ENCODE measurements at regions not wholly inside any gene's neighbourhood (a gene's known extent, or its start where the extent isn't known, plus 50 kb on each side); places are given as distances from the start of the nearest gene placed in this dataset.

- TF ChIP-seq SMC3 (conservative IDR thresholded peaks at IDR 0.05; ENCODE audit: poor library complexity) (no peak), TAF1 (IDR thresholded peaks at IDR 0.05; ENCODE audit: low read depth) (no peak), EZH2 (IDR thresholded peaks at IDR 0.05; ENCODE audit: borderline replicate concordance, insufficient read depth, low read length, poor library complexity, severe bottlenecking) (no peak), REST (IDR thresholded peaks at IDR 0.05; ENCODE audit: borderline replicate concordance) (no peak), POLR2AphosphoS5 (IDR thresholded peaks at IDR 0.05) (no peak), CTCF (IDR thresholded peaks at IDR 0.05; ENCODE audit: poor library complexity, severe bottlenecking) (no peak), RAD21 (conservative IDR thresholded peaks at IDR 0.05) (no peak), MXI1 (conservative IDR thresholded peaks at IDR 0.05; ENCODE audit: poor library complexity, severe bottlenecking) (no peak), EP300 (conservative IDR thresholded peaks at IDR 0.05; ENCODE audit: poor library complexity, severe bottlenecking) (no peak)
- Histone ChIP-seq H3K27me3 (ENCODE audit: insufficient read depth, low read depth, low read length) (no peaks in the 10 kb centered on the region), H3K9me2 (ENCODE audit: insufficient read depth, low read length) (no peaks in the 10 kb centered on the region)
Measured at GRCh38 chr4:3701271-3701734, 64.9 kb upstream of the ADRA2C start.

GRCh38 chr4:3700736-3701135 is 65.4 kb upstream of the ADRA2C start:
- H3K4me2 ChIP-seq (ENCODE audit: low read length): no peak overlapping the region
- H3K9me2 ChIP-seq (ENCODE audit: insufficient read depth, low read length): no peaks in the 10 kb centered on the region
- no peaks in the 10 kb centered on the region for H3K27me3 ChIP-seq (ENCODE audit: insufficient read depth, low read depth, low read length)
- H4K20me1 ChIP-seq (ENCODE audit: insufficient read depth): no peaks in the 10 kb centered on the region
- no peaks in the 10 kb centered on the region for H3K36me3 ChIP-seq (ENCODE audit: insufficient read depth, low read length)
- no peak overlapping the region for H2AFZ ChIP-seq (ENCODE audit: low read depth, low read length)
- H3K27ac ChIP-seq (ENCODE audit: low read length): no peak overlapping the region
- H3K79me2 ChIP-seq (replicated peaks; ENCODE audit: insufficient read depth, low read length): no peaks in the 10 kb centered on the region
- TF ChIP-seq CTCF (IDR thresholded peaks at IDR 0.05; ENCODE audit: poor library complexity, severe bottlenecking) (no peak), EP300 (conservative IDR thresholded peaks at IDR 0.05; ENCODE audit: poor library complexity, severe bottlenecking) (no peak), POLR2AphosphoS5 (IDR thresholded peaks at IDR 0.05) (no peak), REST (IDR thresholded peaks at IDR 0.05; ENCODE audit: borderline replicate concordance) (no peak), MXI1 (conservative IDR thresholded peaks at IDR 0.05; ENCODE audit: poor library complexity, severe bottlenecking) (no peak), SMC3 (conservative IDR thresholded peaks at IDR 0.05; ENCODE audit: poor library complexity) (no peak), EZH2 (IDR thresholded peaks at IDR 0.05; ENCODE audit: borderline replicate concordance, insufficient read depth, low read length, poor library complexity, severe bottlenecking) (no peak), RAD21 (conservative IDR thresholded peaks at IDR 0.05) (no peak), TAF1 (IDR thresholded peaks at IDR 0.05; ENCODE audit: low read depth) (no peak)
- H3F3A ChIP-seq (ENCODE audit: insufficient read depth, low read length, poor library complexity, severe bottlenecking): no peaks in the 10 kb centered on the region
- H3K9me3 ChIP-seq (ENCODE audit: low read length): peaks cover 5% of the 10 kb centered on the region
- no peak overlapping the region for H3K9ac ChIP-seq (ENCODE audit: low read length)
- H3K4me3 ChIP-seq (ENCODE audit: low read length): no peak overlapping the region

More at GRCh38 chr4:3701271-3701734, 64.9 kb upstream of the ADRA2C start:
- Histone ChIP-seq H3K27ac (ENCODE audit: low read length) (no peak overlapping the region), H3K9me3 (ENCODE audit: low read length) (peaks cover 5% of the 10 kb centered on the region), H3K79me2 (replicated peaks; ENCODE audit: insufficient read depth, low read length) (no peaks in the 10 kb centered on the region), H3K36me3 (ENCODE audit: insufficient read depth, low read length) (no peaks in the 10 kb centered on the region), H3K4me3 (ENCODE audit: low read length) (no peak overlapping the region), H3K9ac (ENCODE audit: low read length) (no peak overlapping the region), H3F3A (ENCODE audit: insufficient read depth, low read length, poor library complexity, severe bottlenecking) (no peaks in the 10 kb centered on the region), H4K20me1 (ENCODE audit: insufficient read depth) (no peaks in the 10 kb centered on the region), H2AFZ (ENCODE audit: low read depth, low read length) (no peak overlapping the region), H3K4me2 (ENCODE audit: low read length) (no peak overlapping the region)

Measured in neural cell (in vitro differentiated cells).